OCI-LY7 (cell line): ENCODE measurements at regions not wholly inside any gene's neighbourhood (a gene's known extent, or its start where the extent isn't known, plus 50 kb on each side); places are given as distances from the start of the nearest gene placed in this dataset.

Experiments used
- CTCF ChIP-seq: fragments of 200-600 bp; sonication (generic); conservative IDR thresholded peaks from 2 replicates; pipeline ENCODE4 v1.5.1; 2014; ENCODE audit warnings: mild to moderate bottlenecking, antibody characterized with exemption, low read length, moderate library complexity, mixed read lengths
- EZH2phosphoT487 ChIP-seq: fragments of 200-600 bp; sonication (generic); IDR thresholded peaks from 2 replicates; pipeline ENCODE4 v1.6.1; 2018; ENCODE audit warnings: low read depth, borderline replicate concordance, mild to moderate bottlenecking, mixed run types, antibody characterized with exemption, low read length, moderate library complexity, mixed read lengths

DNA sequence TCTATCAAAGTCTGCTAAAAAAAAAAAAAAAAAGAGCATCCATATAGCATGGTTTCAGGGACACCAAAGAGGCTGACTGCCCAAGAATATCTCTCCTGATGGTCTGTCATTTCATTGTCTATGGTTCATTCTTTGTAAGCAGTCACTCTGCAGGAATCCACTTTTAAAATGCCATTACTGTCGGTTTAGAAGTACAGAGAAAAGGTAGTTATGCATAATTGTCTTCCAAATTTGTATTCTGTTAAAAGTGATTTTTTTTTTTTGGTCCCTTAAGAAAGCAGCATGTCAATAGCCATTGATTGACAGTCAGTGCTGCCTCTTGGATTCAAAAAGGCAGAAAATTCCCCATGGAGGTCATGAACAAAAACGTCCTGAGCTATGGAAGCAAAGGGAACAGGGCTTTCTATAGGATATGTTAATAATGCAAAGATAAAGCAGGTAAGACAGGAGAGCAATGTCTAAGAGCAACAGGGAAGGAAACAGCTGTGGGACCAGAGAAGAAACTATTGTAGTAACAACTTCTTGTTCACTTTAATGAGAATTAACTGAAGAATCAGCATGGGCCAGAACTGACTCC lies 245.8 kb downstream of the TMX3 start:
- TF ChIP-seq CTCF (no peak), EZH2phosphoT487 (no peak)
